Umbilical cord (tissue), 1 donor: ENCODE measurements at regions not wholly inside any gene's neighbourhood (a gene's known extent, or its start where the extent isn't known, plus 50 kb on each side); places are given as distances from the start of the nearest gene placed in this dataset.

Source experiments
- DNase-seq: peaks from one replicate; pipeline ENCODE4 v3.0.0-alpha.2; 2015; ENCODE audit warnings: low spot score

GRCh38 chr12:29883941-29884554 is 100.3 kb upstream of the TMTC1 start:
- no peak for DNase-seq

GRCh38 chr12:29883525-29883924 is 99.8 kb upstream of the TMTC1 start:
- DNase-seq, result no peak

- no peak for DNase-seq
Measured at GRCh38 chr12:29882846-29883245, 99.1 kb upstream of the TMTC1 start.

- DNase-seq, result no peak
Measured at GRCh38 chr12:29880987-29881386, 97.2 kb upstream of the TMTC1 start.

- DNase-seq, result no peak
Measured at GRCh38 chr12:29879606-29880308, 96.0 kb upstream of the TMTC1 start.

- DNase-seq, result no peak
Measured at GRCh38 chr12:29869946-29870345, 86.2 kb upstream of the TMTC1 start.

- no peak for DNase-seq
Measured at GRCh38 chr12:29867823-29868222, 84.1 kb upstream of the TMTC1 start.

GRCh38 chr12:29863665-29864064 is 79.9 kb upstream of the TMTC1 start:
- no peak for DNase-seq

GRCh38 chr12:29858270-29858786 is 74.6 kb upstream of the TMTC1 start:
- peak; percentile 9 for DNase-seq

- no peak for DNase-seq
Measured at GRCh38 chr12:29847246-29847645, 63.5 kb upstream of the TMTC1 start.

- no peak for DNase-seq
Measured at GRCh38 chr12:29844667-29845066, 60.9 kb upstream of the TMTC1 start.

- DNase-seq, result peak; percentile 10
Measured at GRCh38 chr12:29843036-29843435, 59.3 kb upstream of the TMTC1 start.

- no peak for DNase-seq
Measured at GRCh38 chr12:29838768-29839167, 55.0 kb upstream of the TMTC1 start.
